ENCODE measurements at regions not wholly inside any gene's neighbourhood (a gene's known extent, or its start where the extent isn't known, plus 50 kb on each side); places are given as distances from the start of the nearest gene placed in this dataset.

DNA sequence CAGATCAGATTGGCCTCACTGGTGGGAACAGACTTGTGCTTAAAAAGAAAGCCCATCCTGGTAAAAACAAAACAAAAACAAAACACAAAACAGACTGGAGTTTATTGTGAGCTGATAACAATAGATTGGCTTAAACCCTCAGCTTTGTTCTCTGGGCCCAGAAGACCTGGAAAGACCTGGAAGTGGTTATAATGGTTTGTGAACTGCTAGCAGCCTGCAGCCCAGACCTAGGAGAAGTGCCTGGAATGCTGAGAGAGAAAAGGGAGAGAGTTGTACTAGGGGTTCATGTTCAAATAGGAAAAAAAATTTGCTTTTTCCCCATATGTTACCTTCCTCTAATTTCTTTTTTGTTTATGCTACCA lies 396.6 kb downstream of the DMAC1 start:
- no peak for DNase-seq (ENCODE audit: low read depth in 4 of 4, low spot score in 1 of 4)

DNA sequence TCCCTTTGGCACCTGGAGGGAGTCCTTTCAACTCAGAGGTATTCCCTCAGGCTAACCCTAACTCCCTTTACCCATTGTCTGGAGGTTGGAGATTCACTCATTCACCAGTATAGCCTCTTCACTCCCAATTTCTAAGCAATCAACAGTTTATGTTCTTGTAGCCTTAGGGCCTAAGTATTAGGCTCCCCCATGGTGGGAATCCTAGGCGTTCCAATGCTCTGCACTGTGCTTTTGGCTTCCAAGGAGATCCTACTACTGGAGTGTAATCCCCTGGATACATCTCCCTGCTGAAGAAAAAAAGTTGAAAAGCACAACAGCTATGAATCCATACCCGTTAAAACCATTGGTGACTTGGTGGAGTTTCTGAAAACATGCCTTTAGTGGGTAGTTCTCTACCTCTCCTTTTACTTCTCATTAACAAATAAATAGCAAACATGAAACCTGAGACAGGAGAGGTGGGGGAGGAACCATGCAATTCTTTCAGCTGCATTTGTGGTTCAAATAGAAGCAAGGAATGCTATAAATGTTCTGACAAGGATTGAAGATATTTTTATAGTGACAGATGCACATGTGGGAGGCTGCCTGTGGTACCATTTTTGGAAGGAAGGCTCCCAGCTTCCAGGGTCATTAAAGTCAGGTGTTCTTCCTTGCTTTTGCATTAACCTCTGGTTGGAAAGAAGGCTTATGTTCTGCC lies 397.1 kb downstream of the DMAC1 start:
- no peak for DNase-seq (ENCODE audit: low read depth in 4 of 4, low spot score in 1 of 4)

DNA sequence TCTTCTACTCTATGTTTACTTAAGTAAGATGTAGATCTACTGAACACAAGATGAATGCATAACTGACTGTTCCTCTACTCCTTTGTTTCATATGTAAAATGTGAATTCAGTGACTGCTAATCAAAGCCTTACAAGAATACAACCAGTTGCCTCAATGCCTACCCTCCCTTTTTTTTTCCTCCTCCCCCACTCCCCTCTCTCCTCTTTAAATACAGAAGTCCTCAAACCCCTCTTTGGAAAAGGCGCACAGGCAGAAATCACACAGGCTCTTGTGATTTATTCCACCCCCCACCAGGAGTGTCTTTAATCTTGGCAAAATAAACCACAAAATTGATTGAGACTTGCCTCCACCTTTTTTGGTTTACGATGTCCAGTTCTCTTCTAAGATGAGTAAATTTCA lies 398.5 kb downstream of the DMAC1 start:
- DNase-seq (ENCODE audit: low read depth in 4 of 4, low spot score in 1 of 4) = no peak

DNA sequence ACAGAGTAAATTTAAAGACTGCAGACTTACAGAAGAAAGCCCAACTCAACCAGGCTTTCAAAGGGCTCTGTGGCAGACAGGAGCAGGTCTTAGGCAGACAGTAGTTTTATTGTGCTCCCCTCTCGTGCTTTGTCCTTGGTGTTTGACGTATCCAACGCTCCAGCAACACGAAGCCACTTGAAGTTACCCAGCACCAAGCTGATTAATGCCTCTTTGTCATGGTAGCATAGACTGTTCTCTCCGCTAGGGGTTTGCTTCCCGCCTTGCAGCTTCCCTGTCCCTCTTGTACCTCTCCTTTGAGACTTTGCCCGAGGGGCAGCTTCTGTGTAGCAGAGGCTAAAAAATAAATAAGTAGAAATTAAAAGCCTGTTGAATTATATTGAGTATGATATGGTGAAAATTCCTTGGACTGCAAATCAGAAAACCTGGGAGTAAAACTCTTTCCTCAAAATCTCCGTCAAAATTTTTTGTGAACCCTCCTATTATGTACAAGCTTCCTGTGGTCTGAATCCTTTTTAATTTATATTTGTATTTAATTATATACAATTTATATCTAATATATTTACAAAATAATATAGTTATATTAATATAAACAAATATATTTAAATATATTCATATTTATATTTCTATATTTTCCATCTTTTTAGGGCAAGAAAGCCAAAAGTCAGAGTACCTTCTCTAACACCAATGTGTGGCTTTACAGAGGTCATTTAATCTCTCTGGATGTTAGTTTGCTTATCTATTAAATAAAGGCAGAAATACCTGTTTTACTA lies 405.4 kb downstream of the DMAC1 start:
- DNase-seq (ENCODE audit: low read depth in 4 of 4, low spot score in 1 of 4) = no peak

DNA sequence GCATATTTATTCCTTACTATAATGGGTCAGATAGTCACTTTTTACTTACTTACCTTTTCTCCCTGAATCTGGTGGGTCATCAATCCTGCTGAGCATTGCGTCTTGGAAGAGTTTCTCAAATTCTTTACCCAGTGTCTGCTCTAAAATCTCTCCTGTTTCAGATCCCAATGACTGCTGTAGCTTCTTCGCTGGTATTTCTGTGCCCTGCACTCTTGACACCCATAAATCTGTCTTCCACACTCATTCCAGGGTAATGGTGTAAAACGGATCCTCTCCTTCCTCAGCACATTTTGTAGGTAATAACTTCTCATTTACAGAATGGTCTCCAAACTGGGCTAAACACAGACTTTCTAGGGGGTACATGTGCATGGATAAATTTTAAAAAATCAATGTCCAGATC lies 407.4 kb downstream of the DMAC1 start:
- no peak for DNase-seq (ENCODE audit: low read depth in 4 of 4, low spot score in 1 of 4)

- no peak for DNase-seq (ENCODE audit: low read depth in 4 of 4, low spot score in 1 of 4)
These were observed 410.8 kb downstream of the DMAC1 start for GRCh38 chr9:7388755-7389154.

GRCh38 chr9:7387840-7388239 lies 411.7 kb downstream of the DMAC1 start:
- no peak for DNase-seq (ENCODE audit: low read depth in 4 of 4, low spot score in 1 of 4)

DNA sequence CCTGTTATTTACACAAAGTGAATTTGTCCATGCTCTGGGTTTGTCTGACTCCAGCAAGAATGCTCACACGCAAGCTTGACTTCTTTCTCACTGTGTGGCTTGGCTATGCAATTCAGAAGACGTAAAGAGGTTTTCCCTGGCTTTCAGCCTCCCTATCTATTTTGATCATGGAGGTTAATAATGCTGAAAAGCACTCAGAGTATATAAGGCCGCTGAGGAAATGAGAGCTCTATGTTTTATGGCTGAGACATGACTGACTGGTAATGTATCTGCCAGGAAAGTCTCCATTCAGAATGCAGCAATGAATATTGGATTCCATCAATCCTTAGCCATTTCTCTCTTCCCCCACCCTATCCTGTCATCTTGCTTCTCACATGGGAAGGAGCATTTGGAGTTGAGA lies 417.3 kb downstream of the DMAC1 start:
- DNase-seq (ENCODE audit: low read depth in 4 of 4, low spot score in 1 of 4) = no peak

- no peak for DNase-seq (ENCODE audit: low read depth in 4 of 4, low spot score in 1 of 4)
These were observed 422.1 kb downstream of the DMAC1 start for GRCh38 chr9:7377489-7377888.

- DNase-seq (ENCODE audit: low read depth in 4 of 4, low spot score in 1 of 4) = no peak
These were observed 422.7 kb downstream of the DMAC1 start for GRCh38 chr9:7376833-7377232.

DNA sequence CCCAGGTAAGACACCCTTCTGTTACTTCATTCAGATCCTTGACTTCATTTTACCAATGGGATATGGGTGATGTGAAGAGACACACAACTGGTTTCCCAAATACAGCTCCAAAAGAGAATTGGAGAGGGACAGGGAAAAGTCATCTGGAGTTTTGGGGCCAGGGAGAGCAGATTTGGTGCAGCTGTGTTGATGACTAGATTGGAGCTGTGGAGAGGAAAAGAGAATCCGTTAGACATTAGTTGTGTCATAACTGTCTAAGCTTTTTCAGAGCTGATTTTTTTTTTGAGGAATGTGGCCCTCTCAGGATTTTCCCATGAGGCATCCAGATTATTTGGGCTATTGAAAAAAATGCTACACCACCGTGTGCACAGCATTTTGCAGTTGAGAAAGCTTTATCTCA lies 423.4 kb downstream of the DMAC1 start:
- no peak for DNase-seq (ENCODE audit: low read depth in 4 of 4, low spot score in 1 of 4)

GRCh38 chr9:7375013-7375511 lies 424.5 kb downstream of the DMAC1 start:
- no peak for DNase-seq (ENCODE audit: low read depth in 4 of 4, low spot score in 1 of 4)

GRCh38 chr9:7370988-7371387 lies 428.6 kb downstream of the DMAC1 start:
- no peak for DNase-seq (ENCODE audit: low read depth in 4 of 4, low spot score in 1 of 4)

DNA sequence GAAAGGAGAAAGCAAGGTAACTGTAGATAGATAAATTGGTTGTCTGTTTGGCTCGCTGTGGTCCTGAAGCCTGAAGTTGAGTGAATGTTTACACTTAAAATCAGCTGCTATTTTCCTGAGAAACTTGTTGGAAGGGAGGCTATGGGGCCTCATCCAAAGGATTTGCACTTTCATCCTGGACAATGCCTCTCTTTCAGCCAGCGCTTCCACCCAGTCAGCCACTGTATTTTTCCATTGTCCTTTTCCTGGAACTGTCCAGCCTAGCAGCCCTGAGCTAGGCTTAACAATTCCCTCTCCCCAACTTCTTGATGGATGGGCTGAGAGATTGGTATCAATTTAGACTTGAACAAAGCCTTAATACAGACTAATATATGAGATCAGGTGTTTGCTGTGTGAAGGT lies 429.2 kb downstream of the DMAC1 start:
- DNase-seq (ENCODE audit: low read depth in 4 of 4, low spot score in 1 of 4) = no peak

DNA sequence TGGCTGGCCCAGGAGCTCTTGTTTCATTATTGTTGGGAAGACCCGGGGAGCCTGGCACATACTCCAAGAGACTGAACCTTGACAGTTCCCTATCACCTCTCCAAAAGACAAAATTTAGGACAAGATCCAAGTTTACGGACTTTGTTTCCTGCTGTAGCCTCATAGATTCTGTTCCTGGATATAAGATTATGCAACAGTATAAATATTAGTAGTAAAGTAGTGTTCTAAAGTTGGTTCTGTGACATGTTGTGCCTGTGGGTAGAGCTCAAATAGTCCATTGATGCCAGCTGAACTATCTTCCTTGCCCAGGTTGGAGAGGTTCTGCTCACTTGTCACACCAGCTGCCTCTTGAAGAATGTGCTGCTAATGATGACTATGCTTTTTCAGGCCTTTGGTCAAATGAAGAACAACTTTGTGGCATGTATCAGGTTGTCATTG lies 430.2 kb downstream of the DMAC1 start:
- no peak for DNase-seq (ENCODE audit: low read depth in 4 of 4, low spot score in 1 of 4)

GRCh38 chr9:7368410-7369292 lies 430.9 kb downstream of the DMAC1 start:
- DNase-seq (ENCODE audit: low read depth in 4 of 4, low spot score in 1 of 4) = no peak

DNA sequence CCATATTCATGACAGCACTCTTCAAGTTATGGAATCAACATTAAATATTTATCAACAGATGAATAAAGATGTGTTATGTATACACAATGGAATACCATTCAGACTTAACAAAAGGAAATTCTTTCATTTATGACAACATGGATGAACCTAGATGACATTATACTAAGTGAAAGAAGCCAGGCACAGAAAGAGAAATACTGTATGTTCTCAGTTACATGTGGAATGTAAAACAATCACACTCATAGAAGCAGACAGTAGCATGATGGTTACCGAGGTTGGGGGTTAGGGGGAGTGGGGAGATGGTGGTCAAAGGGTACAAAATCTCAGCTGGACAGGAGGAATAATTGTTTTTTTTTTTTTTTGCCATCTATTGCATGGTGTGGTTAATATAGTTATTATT lies 431.9 kb downstream of the DMAC1 start:
- DNase-seq (ENCODE audit: low read depth in 4 of 4, low spot score in 1 of 4) = no peak

DNA sequence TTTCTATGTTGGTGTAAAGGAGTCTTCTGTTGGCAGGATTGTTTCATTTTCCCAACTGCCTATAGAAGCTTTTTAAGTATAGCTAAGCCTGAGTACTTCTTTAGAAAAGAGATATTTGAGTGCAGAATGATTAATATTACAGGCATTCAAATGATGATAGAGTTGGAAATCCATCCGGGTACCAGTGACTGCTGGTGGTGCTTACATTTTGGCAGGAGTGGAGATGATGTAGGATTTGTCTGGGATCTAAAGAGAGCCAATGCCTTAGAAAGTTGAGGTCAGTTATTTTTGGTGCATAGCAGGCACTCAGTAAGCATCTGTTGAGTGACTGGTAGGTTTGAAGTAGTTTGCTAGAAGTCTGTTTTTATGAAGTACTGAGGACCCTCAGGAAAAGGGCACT lies 433.5 kb downstream of the DMAC1 start:
- DNase-seq (ENCODE audit: low read depth in 4 of 4, low spot score in 1 of 4) = no peak

GRCh38 chr9:7363777-7364477 lies 435.7 kb downstream of the DMAC1 start:
- no peak for DNase-seq (ENCODE audit: low read depth in 4 of 4, low spot score in 1 of 4)

DNA sequence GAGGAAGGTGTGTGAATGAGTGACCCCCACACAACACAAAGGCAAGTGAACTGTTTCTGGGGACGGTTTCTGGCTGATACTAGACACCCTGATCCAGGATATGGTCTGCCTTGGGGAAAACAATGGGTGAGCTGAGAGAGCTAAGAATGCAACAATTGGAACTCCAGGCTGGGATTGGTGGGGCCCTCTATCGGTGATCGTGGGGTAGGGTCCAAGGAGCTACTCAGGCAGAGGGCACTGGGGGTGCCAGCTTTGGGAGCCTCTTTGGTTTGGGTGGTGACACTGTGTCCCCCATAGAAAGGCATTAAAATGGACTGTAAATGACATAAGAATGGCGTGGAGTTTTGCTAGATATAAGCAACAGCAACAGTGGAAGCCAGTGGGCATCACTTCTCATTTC lies 439.1 kb downstream of the DMAC1 start:
- no peak for DNase-seq (ENCODE audit: low read depth in 4 of 4, low spot score in 1 of 4)

DNA sequence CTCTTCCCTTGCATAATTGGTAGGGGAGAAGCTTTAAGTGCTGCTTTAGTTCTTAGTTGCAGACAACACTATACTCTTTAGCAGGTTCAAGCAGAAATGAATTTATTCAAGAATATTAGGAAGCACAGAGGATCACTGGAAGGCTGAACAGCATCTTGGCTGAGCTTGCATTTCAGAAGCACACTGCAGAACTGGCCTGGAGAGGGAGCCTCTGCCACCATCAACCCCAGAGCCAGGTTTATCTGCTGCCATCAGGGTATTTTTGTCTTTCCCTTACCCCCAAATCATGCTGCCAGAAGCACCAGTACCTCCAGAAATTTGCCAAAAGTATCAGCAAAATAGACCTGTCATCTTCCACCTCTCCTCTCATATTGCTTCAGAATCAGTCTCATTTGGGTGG lies 440.7 kb downstream of the DMAC1 start:
- DNase-seq (ENCODE audit: low read depth in 4 of 4, low spot score in 1 of 4) = no peak

Measured in stimulated activated CD4-positive, alpha-beta T cell treated with anti-CD3 and anti-CD28 coated beads, Interleukin-1b, Interleukin-23, amount 100 ng/mL, for 24 hours (primary cell).